ENCODE measurements at regions not wholly inside any gene's neighbourhood (a gene's known extent, or its start where the extent isn't known, plus 50 kb on each side); places are given as distances from the start of the nearest gene placed in this dataset.

GRCh38 chr20:58568126-58568482, 52.9 kb upstream of the APCDD1L start:
- TF ChIP-seq CTCF (conservative IDR thresholded peaks at IDR 0.05; ENCODE audit: low read length) (no peak), EZH2phosphoT487 (IDR thresholded peaks at IDR 0.05; ENCODE audit: borderline replicate concordance, low read depth, low read length) (no peak)
